NCI-H1048 (cell line): ENCODE measurements at regions not wholly inside any gene's neighbourhood (a gene's known extent, or its start where the extent isn't known, plus 50 kb on each side); places are given as distances from the start of the nearest gene placed in this dataset.

Experiments
- DNase-seq: peaks from one replicate; lab custom pipeline; 2025; lab: John Stamatoyannopoulos, UW

DNA sequence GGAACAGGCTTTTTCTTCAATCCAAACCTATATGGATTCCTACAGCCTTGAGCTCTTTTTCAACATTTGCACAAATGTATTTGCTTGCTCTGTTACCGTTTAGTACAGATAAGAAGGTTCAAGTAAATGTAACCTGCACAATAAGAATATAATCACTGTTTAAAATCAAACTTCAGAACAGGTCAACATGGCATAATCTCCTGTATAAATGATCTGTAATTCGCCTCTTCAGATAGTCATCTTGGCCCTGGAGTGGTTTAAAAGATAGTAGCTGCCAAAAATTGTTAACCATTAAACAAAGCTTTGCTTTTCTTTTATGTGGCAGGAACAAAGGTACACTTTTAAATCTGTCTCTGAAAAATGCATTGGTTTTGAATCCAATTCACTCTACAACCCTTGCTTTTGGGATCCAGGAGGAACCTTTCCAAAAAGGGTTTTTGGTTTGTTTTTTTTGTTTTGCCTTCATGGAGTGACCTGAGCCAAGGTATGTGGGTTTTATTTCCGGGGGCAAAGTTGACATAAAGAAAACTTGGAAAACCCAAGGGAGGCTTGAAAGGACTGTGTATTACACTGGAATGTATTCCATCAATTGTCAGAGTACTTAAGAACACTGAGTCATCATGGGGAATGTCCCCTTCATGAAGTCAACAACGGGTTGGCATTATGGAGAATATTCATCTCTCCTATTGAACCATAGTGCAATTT, 210.4 kb upstream of the HCCS start:
- DNase-seq, result no peak

DNA sequence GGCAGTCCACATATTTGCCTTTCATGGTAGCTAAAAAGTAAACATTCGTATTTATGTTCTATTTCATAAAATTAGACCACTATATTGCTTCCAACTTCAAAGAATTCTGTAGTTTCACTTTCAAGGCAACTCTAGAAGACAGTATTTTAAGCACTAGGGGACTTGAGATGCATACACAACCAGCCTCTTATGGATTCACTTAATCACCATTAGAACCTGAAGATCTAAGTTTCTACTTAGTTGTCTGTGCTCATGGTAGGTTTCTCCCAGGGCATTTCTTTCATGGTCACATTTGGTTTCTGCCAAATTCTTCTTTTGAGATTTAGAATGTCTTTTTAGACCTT, 209.9 kb upstream of the HCCS start:
- no peak for DNase-seq

DNA sequence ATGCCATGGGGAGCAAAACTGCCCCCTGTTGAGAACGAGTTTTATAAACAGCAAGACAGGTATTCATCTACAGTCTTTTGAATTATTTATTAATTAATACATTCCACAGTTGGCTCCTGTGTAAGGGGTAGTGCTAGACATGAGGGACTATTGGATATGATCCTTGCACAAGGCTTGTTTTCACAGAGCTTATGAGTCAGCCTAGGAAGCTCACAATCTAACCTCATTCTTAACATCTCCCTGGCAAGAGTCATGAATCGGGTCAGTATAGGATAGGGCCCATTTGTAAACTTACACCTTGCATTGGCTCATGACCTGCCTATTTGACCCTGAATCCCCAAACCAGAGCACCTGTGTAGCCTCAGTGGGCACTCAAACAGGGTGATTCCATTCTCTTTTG, 209.1 kb upstream of the HCCS start:
- DNase-seq, result no peak

DNA sequence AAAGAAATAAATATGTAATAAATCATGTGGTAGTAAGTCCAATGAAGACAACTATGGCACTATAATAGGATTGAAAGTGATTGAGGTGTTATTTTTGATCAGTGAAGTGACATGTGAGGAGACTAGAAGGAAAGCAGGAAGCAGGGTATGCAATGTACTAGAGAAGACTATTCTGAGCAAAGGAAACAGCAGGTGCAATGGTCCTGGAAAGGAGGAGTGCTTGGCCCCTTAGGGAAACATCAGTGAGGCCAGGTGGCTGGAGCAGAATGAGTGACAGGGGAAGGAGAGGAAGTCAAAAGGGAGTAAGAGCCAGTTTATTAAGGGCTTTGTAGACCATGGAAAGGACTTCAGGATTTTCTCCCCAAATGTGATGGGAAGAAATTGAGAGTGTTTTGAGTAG, 207.6 kb upstream of the HCCS start:
- no peak for DNase-seq

DNA sequence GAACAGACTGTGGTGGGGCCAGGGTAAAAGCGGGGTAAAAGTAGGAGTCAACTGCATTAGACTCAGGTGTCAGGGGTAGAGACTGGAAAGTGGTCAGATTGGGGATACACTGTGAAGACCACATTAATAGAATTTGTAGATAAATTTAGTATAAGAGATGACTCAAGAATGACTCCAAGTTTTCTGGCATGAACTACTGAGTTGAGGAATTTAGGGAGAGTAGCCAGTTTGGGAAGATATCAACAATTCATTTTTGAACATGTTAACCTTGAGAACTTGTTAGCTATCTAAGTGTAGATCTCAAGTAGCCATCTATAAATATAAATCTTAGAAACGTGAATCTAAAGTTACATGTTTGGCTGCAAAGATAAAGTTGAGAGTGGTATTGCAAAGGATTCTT, 206.9 kb upstream of the HCCS start:
- no peak for DNase-seq

DNA sequence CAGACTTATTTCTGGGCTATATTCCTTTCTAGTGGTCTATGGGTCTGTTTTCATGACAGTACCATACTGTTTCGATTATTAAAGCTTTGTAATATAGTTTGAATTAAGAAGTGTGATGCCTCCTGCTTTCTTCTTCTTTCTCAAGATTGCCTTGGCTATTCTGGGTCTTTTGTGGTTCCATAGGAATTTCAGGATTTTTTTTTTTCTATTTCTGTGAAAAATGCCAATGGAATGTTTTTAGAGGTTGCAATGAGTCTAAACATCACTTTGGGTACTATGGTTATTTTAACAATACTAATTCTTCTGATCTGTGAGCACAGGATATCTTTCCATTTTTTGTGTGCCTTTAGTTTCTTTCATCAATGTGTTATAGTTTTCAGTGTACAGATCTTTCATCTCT, 204.3 kb upstream of the HCCS start:
- DNase-seq, result no peak

DNA sequence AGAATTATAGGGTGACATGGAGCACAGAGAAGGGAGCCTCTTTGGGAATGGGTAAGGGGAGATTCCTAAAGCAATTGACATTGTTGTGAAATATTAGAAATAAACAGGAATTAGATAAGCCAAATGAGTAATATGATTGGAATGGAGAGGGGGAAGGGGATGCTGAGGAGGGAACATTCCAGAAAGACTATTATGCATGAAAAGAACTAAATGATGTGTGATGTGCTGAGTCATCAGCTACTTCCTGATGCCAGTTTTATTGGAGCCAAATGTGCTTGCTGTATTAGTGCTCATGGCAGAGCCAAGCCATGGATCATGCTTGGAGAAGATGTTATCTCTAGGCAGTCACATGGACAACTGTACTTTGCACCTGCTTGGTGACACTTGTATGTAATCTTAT, 189.0 kb upstream of the HCCS start:
- DNase-seq, result no peak

DNA sequence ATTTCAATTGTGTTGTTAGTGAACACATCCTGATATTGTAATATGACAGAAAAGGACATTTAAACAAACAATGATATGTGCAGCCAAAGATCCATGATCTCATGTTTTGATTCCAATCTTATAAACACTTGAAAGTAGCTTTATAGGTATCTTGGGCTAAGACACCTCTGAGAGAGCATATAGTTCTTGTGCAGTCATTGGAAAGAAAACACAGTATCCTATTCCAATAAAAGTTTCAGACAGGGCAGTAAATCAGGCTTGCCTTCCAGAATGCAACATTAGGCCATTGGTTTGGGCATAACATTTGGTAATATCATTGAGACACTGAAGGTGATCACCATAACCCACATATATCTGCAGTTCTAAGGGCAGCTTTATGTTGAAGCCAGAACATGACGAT, 188.3 kb upstream of the HCCS start:
- no peak for DNase-seq

DNA sequence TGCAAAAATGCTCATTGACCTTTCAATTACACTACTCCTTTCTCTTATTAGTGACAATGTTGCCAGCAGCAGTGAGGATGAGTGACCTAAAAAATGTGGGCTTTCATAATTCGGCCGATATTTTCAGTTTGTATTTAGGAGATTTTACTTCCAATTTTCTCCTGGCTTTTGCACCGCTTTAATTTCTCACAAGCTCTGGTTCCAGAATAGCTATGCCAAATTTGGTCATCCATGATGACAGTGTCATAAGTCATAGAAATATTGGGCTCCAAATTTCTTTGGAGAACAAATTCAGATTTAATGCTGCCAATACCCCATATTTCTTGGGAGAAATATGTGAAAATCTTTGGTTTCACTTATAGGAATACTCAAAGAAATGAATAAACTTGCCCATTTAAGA, 187.7 kb upstream of the HCCS start:
- no peak for DNase-seq

DNA sequence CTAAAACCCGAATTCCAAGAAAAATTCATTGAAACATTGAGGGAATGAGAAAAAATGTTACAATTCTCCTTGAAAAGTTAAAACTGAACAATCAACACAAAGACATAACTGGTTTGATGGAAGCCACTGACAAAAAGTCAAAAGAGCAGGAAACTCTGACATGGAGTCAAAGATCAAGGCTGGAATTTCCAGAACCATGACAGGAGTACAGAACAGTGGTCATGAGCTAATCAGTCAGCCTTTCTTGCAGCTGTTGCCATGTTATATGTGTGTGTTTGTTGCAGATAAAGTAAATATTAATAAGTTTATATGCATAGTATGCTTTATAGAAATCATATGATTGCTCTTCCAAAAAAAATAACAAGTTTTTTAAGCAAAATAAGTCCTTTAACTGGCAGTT, 184.7 kb upstream of the HCCS start:
- DNase-seq, result no peak

DNA sequence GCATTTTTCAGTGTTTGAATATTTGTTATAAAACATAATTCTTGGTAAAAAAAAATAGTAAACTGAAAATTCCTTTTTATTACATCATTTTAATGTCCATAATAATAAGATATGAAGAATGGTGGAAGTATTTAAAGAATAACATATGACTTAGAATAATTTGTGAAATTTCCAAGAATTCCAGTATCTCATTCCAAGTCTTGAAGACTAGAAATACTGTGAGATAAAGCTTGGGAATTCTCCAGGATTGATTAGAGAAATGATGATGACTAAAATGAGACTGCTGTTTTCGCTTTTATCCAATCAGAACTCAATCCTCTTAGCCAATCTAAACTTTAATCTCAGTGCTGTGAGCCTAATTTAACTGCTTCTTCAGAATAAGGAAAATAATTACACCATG, 184.2 kb upstream of the HCCS start:
- no peak for DNase-seq

DNA sequence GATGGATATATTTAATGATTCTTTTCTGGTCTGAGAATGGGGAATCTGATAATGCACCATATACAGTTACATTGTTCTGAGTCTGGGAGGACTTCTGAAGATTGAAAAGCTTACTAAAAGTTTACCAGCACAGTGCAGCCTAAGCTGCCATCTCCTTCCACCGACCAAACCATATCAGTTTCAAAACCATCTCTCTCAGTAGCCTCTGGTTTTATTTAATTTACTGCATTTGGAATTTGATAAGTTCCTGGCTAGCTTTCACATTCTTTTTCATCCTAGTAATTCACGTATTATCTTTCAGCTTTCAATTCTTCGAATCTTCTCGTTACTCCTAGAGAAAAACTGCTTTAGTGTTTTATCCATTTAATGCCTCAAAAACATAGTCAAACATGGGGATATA, 181.4 kb upstream of the HCCS start:
- no peak for DNase-seq

DNA sequence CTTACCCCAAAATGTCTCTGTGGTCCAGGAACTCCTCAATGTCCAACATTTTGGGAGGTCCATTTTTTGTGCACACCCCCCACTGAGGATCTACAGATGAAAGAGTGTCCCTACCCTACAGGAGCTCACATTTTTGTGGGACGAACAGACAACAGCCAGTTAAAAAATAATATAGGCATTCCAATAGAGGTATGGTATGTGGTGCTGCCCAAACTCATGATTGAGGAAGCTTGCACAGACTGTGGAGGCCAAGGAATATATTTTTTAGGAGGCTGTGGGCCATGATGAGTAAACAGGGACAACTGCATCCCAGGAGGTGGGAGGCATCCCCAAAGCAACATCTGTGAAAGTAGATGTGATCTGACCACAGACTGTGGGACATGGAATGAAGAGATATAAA, 181.0 kb upstream of the HCCS start:
- no peak for DNase-seq

DNA sequence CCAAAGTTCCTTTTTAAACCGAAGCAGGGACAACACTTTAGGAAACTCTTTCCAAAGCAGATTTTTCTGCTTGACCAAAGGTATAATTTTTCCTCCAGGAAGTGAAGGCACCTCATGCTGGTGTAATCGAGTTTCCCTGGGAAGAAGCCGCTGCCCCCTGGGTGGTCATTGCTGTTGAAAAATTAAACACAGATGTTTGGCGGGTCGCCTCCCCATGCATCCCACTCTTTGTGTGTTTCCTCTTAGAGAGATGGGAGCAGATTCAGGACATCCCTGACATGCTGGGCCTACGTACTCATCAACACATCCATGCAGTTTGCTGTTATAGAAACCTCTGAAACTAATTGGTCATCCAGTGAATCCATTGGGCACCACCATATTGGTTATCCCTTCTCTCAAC, 179.2 kb upstream of the HCCS start:
- DNase-seq, result no peak

DNA sequence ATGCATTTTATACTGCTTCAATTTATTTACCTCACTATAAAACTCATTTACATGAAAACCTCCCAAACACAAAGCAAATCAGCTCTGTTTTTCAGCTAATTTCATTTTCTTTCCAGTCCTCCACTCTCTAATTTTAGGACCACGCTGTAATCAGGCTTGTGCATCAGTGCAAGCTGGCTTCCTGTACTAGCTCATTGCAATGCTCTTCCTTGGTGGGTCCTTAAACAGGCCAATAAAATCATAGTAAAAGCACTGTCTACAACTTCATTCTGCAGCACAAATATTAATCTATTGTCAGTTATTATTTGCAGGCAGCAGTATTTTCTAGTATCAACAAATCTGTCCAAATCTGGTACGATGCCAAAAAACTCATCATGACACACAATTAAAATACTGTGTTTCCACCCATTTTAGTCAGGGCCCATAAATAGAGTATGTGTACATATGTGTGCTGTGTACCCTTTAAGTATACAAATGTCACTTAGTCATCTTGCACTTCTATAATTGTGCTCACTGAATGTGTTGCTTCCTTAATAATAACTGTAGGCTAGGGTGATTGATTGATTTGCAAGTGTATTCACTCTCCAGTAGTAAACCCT, 178.2 kb upstream of the HCCS start:
- DNase-seq, result no peak

DNA sequence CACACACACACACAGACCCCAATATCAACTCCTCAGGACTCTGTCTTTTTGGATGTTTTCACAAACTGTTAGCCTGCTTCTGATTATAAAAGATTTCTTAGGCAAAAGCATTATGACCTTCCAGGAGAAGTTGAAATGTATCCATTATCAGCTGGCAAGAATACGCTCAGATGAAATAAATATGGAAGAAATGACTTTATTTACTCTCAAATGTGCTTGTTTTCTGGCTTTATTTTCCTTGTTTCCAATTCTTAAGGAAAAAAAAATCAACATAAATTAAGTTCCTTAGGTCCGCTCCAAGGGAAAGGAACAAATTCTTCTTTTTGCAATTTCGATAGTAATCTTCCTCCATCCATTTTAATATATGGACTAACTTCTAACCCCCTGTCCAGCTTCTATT, 175.6 kb upstream of the HCCS start:
- DNase-seq, result no peak

DNA sequence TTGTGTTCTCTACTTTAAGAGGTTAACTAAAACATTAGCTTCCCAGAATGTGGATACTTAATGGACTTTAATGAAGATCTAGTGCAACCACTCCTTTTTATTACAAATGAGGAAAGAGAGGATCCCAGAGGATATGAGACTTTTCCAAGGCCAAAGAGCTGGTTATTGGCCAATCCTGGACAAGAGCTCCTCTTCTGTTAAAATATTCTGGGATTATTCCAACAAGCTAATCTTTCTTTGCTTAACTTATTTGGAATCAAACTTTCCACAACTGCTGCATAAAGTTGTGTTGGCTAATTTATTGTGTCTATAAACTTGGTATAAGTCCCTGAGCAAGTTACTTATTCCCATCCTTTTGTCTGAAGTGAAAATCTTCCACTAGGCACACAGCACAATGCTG, 174.2 kb upstream of the HCCS start:
- DNase-seq, result no peak

DNA sequence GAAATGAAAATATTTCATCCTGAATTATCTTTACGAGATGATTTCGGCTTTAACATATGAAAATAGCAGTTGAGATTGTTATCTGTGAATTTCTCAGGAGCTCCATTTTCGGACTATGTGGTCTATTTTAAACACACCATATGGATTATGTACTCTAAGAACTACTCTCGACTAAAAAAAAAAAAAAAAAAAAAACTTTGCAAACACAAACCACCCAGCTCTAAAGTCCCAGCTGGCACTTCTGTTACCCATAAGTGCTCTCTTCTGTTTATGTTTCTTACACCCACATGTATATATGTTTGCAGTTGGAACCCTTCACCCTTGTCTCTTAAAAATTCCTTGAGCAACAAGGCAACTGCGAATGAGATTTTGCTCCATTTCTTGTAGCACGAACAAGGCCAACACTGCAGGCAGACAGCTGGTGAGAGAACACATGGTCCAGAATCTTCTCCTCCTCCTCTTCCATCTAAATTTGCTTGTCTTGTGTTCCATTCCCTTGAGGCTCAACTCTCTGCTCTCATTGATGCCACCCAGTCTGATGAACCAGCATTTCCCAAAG, 172.7 kb upstream of the HCCS start:
- DNase-seq, result no peak

DNA sequence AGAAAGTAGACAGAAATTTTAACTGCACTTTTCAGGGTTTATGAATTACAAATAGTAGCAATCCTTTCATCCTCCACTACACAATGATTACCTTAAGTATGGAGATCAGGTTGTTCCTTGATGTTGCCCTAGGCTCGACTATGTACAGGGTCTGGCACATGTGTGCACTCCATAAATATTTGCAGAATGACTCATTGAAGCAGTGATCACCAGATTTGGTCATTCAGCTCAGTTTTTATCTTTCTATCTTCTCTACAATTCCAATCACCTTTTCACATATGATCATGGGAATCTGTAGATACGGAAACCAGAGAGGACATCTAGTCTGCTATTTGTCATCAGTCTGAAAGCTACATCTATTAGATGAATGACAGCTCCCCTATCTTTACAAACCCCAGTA, 171.7 kb upstream of the HCCS start:
- no peak for DNase-seq

DNA sequence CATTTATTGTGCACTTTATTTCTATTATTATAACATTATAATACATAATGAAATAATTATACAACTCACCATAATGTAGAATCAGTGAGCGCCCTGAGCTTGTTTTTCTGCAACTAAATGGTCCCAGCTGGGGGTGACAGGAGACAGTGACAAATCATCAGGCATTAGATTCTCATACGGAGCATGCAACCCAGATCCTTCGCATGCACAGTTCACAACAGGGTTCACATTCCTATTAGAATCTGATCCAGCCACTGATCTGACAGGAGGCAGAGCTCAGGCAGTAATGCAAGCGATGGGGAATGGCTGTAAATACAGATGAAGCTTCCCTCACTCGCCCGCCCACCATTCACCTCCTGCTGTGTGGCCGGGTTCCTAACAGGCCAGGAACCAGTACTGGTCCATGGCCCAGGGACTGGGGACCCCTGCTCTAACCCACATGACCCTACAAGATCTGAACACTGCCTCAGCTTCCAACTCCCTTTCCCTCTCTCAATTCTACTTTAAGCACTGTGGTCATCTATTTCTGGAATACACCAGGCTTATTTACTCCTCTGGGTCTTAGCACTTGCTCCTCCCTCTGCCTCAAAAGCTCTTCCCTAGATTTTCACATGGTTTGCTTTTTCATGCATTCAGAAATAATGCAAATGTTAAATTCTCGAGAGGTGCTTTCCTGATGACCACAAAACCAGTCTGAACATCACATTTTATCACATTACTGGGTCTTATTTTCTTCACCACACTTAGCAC, 166.8 kb upstream of the HCCS start:
- no peak for DNase-seq

DNA sequence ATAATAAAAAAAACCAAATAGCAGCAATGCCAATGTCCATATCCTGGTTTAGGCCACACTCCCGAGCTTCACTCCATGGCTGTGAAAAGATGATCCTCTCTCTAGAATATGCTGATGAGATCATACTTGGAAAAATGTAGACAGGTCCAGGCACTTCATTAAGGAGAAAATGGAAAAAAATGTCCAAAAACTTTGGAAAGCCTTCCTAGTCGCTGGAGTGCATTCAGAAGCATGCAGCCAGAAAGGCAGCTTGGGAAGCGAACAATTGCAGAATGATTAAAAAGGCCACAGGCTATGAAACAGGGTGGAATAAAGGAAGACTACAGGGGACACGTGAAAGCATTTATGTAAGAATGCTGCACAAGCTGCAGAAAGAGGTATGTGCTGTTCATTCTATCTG, 165.6 kb upstream of the HCCS start:
- DNase-seq, result no peak

DNA sequence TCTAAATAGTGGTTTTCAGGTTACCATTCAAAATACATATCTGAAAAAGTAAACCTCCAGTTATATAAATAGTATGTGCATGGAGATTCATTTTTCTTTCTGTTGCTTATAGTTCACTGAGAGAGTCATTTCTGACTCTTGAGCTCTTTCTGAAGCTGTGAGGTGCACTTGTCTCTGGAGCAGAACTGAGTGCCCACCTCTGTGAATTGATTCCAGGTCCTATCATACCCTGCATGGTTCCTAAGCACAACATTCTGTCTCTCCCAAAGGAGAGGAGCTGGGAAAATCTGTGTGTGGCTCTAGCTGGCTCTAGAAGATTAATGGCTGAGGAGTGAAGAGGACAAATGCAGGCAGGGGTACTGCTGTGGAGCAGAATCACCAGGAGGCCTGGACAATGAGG, 161.6 kb upstream of the HCCS start:
- DNase-seq, result no peak

DNA sequence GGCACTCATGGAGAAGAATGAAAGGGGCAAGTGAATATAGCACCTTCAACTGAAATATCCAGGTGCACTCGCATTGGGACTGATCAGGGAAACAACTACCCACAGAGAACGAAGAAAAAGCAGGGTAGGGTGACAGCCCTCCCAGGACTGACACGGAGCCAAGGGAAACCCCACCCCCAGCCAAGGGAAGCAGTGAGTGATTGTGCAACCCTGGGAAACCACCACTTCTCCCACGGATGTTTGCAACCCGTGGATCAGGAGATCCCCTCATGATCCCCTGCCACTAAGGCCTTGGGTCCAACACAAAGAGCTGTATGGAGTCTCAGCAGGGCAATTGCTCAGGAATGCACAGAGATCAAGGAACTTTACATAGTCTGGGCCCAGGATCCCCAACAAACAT, 158.5 kb upstream of the HCCS start:
- no peak for DNase-seq
